Activated CD4-positive, alpha-beta memory T cell treated with anti-CD3 and anti-CD28 coated beads for 36 hours (primary cell): ENCODE measurements at regions not wholly inside any gene's neighbourhood (a gene's known extent, or its start where the extent isn't known, plus 50 kb on each side); places are given as distances from the start of the nearest gene placed in this dataset.

Experiments
- CTCF ChIA-PET: fragments of 350-600 bp; sonication (Branson Sonifier 250); formaldehyde crosslinking; loops from one replicate; lab custom pipeline; 2021; ENCODE audit warnings: antibody characterized with exemption, inconsistent platforms; lab: Charles Lee
- POLR2A ChIA-PET: fragments of 350-600 bp; sonication (Branson Sonifier 250); formaldehyde crosslinking; loops from one replicate; lab custom pipeline; 2021; ENCODE audit warnings: antibody characterized with exemption; lab: Charles Lee
- DNase-seq: peaks from one replicate; pipeline ENCODE4 v3.0.0-alpha.2; 2020
- H3K27ac Mint-ChIP-seq: one replicate; pipeline ENCODE4 v1.8.0; 2021; ENCODE audit warnings: mixed read lengths
- H3K27me3 Mint-ChIP-seq: one replicate; pipeline ENCODE4 v1.8.0; 2021; ENCODE audit warnings: mixed read lengths
- H3K36me3 Mint-ChIP-seq: one replicate; pipeline ENCODE4 v1.8.0; 2021; ENCODE audit warnings: mixed read lengths
- H3K4me1 Mint-ChIP-seq: one replicate; pipeline ENCODE4 v1.8.0; 2021; ENCODE audit warnings: low read depth, mixed read lengths
- H3K4me3 Mint-ChIP-seq: one replicate; pipeline ENCODE4 v1.8.0; 2021; ENCODE audit warnings: mild to moderate bottlenecking, mixed read lengths
- H3K9me3 Mint-ChIP-seq: one replicate; pipeline ENCODE4 v1.8.0; 2021; ENCODE audit warnings: mixed read lengths
- intact Hi-C: fragments of 100-400 bp; cut with micrococcal nuclease; formaldehyde crosslinking; loops from one replicate; pipeline ENCODE4 v1.15.1; 2023

DNA sequence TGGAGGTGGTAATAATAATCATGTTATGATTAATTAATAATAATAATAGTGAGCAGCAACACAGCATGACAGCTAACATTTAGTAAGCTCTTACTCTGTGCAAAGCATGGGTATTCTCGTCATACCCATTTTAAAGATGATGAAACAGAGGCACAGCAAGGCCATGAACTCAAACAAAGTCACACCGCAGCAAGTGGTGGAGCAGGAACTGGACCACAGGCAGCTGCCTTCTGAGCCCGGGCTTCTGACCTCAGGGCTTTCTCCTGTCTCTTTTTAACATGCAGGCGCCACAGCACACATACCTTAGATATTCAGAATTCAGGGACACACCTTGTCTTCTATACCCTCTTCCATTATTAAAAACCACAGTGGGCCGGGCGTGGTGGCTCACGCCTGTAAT is 50.7 kb upstream of the SPATA12 start:
- intact Hi-C loops = no loop called here
- H3K27me3 Mint-ChIP-seq = peaks cover 6% of the 10 kb centered on the region
- no peak overlapping the region for H3K4me3 Mint-ChIP-seq
- peaks cover 6% of the 10 kb centered on the region for H3K9me3 Mint-ChIP-seq
- DNase-seq = no peak
- H3K4me1 Mint-ChIP-seq = peaks cover 4% of the 10 kb centered on the region
- no peaks in the 10 kb centered on the region for H3K36me3 Mint-ChIP-seq
- CTCF ChIA-PET = no interaction called here
- POLR2A ChIA-PET = no interaction called here
- no peak overlapping the region for H3K27ac Mint-ChIP-seq

DNA sequence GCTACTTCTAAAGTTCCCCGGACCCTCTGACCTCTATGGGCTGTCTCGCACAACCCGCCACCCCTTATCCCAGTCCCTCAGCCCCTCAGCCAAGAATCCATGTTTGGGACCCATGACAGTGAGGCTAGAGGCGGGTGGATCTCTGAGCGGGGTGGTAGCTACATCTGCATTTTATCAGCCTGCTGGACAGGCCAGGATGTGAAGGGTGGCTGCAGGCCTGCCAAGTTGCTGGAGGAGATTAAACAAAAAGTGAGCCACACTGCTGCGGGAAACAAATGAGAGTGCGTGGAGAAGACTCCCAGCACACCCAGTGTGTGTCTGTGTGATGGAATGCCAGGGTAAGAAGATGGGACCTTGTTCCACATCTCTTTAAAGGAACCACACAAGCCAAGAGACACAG is 51.1 kb upstream of the SPATA12 start:
- no peak overlapping the region for H3K4me3 Mint-ChIP-seq
- ChIA-PET POLR2A (no interaction called here), CTCF (interaction anchor here (1.0 kb wide), 1 partner anchor 13 kb away, joined by 6 read pairs; no protein-coding TSS in a partner anchor)
- H3K27ac Mint-ChIP-seq = no peak overlapping the region
- intact Hi-C loops = no loop called here
- H3K36me3 Mint-ChIP-seq = no peaks in the 10 kb centered on the region
- peaks cover 7% of the 10 kb centered on the region for H3K27me3 Mint-ChIP-seq
- no peak for DNase-seq
- H3K9me3 Mint-ChIP-seq = peaks cover 6% of the 10 kb centered on the region
- H3K4me1 Mint-ChIP-seq = peaks cover 4% of the 10 kb centered on the region

DNA sequence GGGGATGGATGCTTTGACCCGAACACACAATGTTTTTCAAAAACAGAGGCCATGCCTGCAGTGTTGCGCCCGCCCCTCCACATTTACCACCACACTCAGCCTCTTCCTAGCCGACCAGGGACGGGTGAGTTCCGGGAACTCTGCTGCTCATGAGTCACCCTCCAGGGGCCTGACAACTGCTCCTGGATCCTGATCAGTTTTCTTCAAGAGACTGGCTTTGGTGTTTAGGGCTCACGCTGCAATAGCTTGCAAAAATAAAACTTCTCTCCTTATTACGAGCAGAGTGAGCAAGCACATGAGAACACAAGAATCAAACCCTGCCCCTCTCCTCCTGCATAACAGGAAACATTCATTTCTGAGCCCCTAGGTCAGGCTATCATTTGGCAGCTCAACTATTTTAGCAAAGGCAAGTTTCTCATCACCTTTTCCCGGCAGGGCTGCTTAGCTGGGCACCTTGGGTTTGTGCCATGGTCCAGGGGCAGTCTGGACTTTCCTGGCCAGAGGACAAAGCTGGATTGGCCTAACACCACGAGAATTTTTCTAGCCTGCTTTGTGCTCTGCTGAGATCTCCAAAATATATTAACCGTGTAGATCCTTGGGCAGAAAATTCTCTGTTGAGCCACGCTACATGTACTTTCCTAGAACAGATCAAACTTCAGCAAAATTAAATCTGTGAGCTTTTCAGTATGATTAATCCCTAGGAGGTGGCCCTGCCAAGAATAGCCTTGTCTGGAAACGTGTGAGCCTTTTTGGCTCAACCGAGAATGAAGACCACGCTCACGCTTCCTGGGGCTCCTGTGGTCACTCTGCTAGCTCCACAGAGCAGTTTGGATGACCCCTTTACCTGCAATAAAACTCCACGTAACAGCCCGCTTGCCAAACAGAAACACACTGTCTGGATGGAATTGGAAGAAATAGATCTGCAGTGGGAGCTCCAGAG is 52.7 kb upstream of the SPATA12 start:
- H3K36me3 Mint-ChIP-seq = no peaks in the 10 kb centered on the region
- H3K27me3 Mint-ChIP-seq = peaks cover 7% of the 10 kb centered on the region
- no peak overlapping the region for H3K27ac Mint-ChIP-seq
- H3K9me3 Mint-ChIP-seq = no peaks in the 10 kb centered on the region
- H3K4me1 Mint-ChIP-seq = peaks cover 4% of the 10 kb centered on the region
- DNase-seq = peak; percentile 39
- H3K4me3 Mint-ChIP-seq = no peak overlapping the region
- intact Hi-C loops = no loop called here
- CTCF ChIA-PET = interaction anchor here (0.6 kb wide), 1 partner anchor 73 kb away, joined by 4 read pairs; no protein-coding TSS in a partner anchor
- POLR2A ChIA-PET = interaction anchor here (0.6 kb wide), 1 partner anchor 8 kb away, joined by 3 read pairs; no protein-coding TSS in a partner anchor

DNA sequence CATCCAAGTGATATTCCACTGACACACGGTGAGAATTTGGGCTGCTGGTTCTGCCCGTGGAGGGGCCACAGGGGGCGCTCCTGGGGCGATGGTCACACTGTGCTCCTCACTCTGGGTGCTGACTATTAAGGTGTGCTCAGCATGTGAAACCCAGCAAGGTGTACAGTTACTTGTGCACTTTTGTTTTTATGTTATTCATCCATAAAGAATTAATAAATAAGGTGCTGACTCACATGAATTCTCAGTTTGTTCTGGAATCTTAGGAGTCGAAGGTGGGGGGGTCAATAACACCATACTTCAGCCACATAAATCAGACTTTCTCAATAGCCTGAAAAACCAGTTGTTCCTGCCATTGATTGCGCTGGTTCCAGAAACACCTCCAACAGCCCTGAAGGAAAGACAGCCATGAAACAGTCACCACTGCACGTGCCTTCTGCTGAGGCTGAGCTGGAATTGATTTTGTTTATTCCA is 53.5 kb upstream of the SPATA12 start:
- POLR2A ChIA-PET = no interaction called here
- CTCF ChIA-PET = no interaction called here
- peaks cover 4% of the 10 kb centered on the region for H3K4me1 Mint-ChIP-seq
- H3K4me3 Mint-ChIP-seq = no peak overlapping the region
- intact Hi-C loops = no loop called here
- H3K27ac Mint-ChIP-seq = no peak overlapping the region
- peaks cover 7% of the 10 kb centered on the region for H3K27me3 Mint-ChIP-seq
- no peak for DNase-seq
- H3K9me3 Mint-ChIP-seq = no peaks in the 10 kb centered on the region
- no peaks in the 10 kb centered on the region for H3K36me3 Mint-ChIP-seq

DNA sequence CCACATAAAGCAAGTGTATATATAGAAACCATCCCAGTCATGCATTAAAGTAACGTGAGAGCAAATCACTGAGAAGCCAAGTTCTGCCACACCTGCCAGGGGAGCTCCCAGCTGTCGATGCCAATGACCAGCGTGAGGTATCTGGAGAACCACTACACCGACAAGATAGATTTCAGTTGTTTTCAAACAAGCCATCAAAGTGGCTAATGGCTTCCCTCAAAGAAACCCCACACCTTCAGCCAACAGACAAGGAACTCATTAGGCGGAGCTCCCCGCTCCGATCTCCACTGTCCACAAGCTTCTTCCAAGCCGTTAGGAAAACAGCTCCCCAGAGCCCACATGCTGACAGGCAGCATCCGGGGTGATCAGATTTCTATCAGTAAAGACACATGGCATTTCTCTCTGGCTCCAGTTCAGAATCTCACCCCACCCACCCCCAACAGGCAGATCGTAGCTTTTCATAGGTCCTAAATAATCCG is 54.2 kb upstream of the SPATA12 start:
- no peak for DNase-seq
- intact Hi-C loops = no loop called here
- H3K27me3 Mint-ChIP-seq = peaks cover 7% of the 10 kb centered on the region
- no peaks in the 10 kb centered on the region for H3K9me3 Mint-ChIP-seq
- H3K27ac Mint-ChIP-seq = no peak overlapping the region
- no peak overlapping the region for H3K4me3 Mint-ChIP-seq
- CTCF ChIA-PET = interaction anchor here (2.1 to 2.8 kb wide), 2 partner anchors 11 to 17 kb away, joined by 9 to 23 read pairs; no protein-coding TSS in a partner anchor
- no peaks in the 10 kb centered on the region for H3K36me3 Mint-ChIP-seq
- POLR2A ChIA-PET = no interaction called here
- H3K4me1 Mint-ChIP-seq = peaks cover 4% of the 10 kb centered on the region

DNA sequence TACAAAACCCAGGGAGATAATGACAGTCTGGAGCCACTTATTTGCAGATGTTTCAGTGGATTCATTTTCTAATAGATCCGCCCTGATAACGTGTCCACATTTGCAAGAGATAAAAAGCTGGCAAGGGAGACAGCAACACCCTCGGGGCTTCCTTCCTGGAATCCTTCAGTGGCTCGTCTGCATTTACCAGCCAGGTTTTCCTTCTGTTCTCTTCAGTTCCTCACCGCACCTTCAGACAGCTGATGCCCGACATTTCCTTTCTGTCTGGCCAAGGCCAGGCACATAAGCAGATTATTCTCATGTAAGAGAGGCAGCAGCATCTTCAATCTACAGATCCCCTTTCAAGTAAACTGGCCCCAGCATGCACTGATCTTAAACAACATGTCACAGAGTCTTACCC is 56.2 kb upstream of the SPATA12 start:
- Mint-ChIP-seq H3K27ac (no peak overlapping the region), H3K4me3 (no peak overlapping the region), H3K9me3 (no peaks in the 10 kb centered on the region), H3K4me1 (peaks cover 4% of the 10 kb centered on the region), H3K27me3 (peaks cover 7% of the 10 kb centered on the region), H3K36me3 (no peaks in the 10 kb centered on the region)
- intact Hi-C loops = no loop called here
- POLR2A ChIA-PET = no interaction called here
- CTCF ChIA-PET = interaction anchor here (1.7 to 2.8 kb wide), 2 partner anchors 9 to 12 kb away, joined by 7 to 23 read pairs; no protein-coding TSS in a partner anchor
- no peak for DNase-seq

DNA sequence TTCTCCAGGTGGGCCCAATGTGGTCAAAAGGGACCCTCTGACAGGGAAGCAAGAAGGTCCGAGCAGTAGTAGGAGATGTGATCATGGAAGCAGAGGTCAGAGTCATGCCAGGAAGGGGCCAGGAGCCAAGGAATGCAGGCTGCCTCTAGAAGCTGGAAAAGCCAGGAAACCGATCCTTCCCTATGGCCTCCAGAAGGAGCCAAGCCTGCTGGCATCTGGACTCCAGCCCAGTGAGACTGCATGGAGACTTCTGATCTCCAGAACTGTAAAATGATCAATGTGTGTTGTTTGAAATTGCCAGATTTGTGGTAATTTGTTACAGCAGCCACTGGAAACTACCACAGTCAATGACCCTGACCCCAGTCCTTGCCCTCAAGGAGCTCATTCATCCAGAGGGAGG is 56.8 kb upstream of the SPATA12 start:
- CTCF ChIA-PET = interaction anchor here (1.7 to 2.8 kb wide), 2 partner anchors 8 to 11 kb away, joined by 7 to 23 read pairs; no protein-coding TSS in a partner anchor
- intact Hi-C loops = no loop called here
- DNase-seq = no peak
- POLR2A ChIA-PET = no interaction called here
- peaks cover 7% of the 10 kb centered on the region for H3K27me3 Mint-ChIP-seq
- no peaks in the 10 kb centered on the region for H3K36me3 Mint-ChIP-seq
- no peak overlapping the region for H3K27ac Mint-ChIP-seq
- peaks cover 4% of the 10 kb centered on the region for H3K4me1 Mint-ChIP-seq
- H3K4me3 Mint-ChIP-seq = no peak overlapping the region
- no peaks in the 10 kb centered on the region for H3K9me3 Mint-ChIP-seq

DNA sequence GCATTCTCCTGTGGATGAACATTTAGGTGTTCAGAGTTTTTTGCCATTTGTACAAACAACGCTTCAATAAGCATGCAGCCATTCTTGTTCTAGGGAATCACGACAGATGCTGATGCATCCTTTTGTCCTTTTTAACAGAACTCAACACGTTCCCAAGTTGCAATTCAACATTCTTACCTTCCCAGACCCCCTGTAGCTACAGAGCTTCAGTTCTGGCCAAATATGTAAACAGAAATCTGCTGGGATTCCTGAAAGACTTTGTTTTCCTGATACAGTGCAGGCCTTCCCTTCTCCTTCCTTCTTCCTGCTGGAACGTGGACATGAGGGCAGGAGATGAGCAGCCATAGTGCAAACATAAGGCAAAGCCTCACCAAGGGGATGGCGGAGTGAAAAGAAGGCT is 59.1 kb upstream of the SPATA12 start:
- DNase-seq = no peak
- peaks cover 4% of the 10 kb centered on the region for H3K27me3 Mint-ChIP-seq
- H3K27ac Mint-ChIP-seq = no peak overlapping the region
- no peaks in the 10 kb centered on the region for H3K4me1 Mint-ChIP-seq
- ChIA-PET POLR2A (no interaction called here), CTCF (interaction anchor here (1.1 kb wide), 1 partner anchor 268 kb away, joined by 3 read pairs; no protein-coding TSS in a partner anchor)
- H3K9me3 Mint-ChIP-seq = no peaks in the 10 kb centered on the region
- H3K36me3 Mint-ChIP-seq = no peaks in the 10 kb centered on the region
- intact Hi-C loops = no loop called here
- H3K4me3 Mint-ChIP-seq = no peak overlapping the region

DNA sequence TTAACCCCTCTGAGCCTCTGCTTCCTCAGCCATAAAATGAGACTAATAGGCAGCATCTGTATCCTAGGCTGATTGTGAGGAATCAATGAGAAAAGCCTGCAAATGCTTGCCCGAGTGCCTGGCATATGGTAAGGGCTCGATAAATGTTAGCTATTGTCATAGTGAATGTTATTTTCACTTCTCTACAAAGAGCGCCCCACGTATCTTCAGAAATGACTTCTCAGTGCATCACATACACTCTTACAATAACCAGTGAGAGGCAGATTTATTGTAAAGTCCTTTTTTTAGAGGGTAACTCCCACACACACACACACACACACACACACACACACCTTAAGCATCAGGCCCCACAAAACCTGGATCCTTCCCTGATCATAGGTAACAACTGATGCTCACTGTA is 60.5 kb upstream of the SPATA12 start:
- Mint-ChIP-seq H3K4me1 (peaks cover 3% of the 10 kb centered on the region), H3K27ac (no peak overlapping the region), H3K36me3 (no peaks in the 10 kb centered on the region), H3K27me3 (peaks cover 4% of the 10 kb centered on the region), H3K4me3 (no peak overlapping the region), H3K9me3 (no peaks in the 10 kb centered on the region)
- intact Hi-C loops = no loop called here
- CTCF ChIA-PET = interaction anchor here (4.5 kb wide), 1 partner anchor 12 kb away, joined by 21 read pairs; no protein-coding TSS in a partner anchor
- POLR2A ChIA-PET = interaction anchor here (0.6 kb wide), 1 partner anchor 8 kb away, joined by 3 read pairs; no protein-coding TSS in a partner anchor
- DNase-seq = no peak

DNA sequence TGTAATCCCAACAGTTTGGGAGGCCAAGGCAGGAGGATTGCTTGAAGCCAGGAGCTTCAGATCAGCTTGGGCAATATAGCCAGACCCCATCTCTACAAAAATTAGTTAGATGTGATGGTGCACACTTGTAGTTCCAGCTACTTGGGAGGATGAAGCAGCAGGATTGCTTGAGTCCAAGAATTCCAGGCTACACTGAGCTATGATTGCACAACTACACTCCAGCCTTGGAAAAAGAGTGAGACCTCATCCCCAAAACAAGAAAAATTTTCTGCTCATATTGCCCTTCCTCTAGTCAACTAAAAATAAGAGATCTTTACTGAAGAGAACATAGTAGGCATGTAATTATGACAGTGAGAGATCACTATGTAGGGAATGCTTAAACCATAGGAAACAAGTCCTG is 60.9 kb upstream of the SPATA12 start:
- intact Hi-C loops = no loop called here
- Mint-ChIP-seq H3K27me3 (peaks cover 4% of the 10 kb centered on the region), H3K36me3 (no peaks in the 10 kb centered on the region), H3K4me1 (peaks cover 3% of the 10 kb centered on the region), H3K27ac (no peak overlapping the region), H3K4me3 (no peak overlapping the region), H3K9me3 (no peaks in the 10 kb centered on the region)
- CTCF ChIA-PET = interaction anchor here (0.6 to 4.5 kb wide), 3 partner anchors 11 to 297 kb away, joined by 3 to 21 read pairs (median 7); no protein-coding TSS in a partner anchor
- POLR2A ChIA-PET = no interaction called here
- DNase-seq = no peak

DNA sequence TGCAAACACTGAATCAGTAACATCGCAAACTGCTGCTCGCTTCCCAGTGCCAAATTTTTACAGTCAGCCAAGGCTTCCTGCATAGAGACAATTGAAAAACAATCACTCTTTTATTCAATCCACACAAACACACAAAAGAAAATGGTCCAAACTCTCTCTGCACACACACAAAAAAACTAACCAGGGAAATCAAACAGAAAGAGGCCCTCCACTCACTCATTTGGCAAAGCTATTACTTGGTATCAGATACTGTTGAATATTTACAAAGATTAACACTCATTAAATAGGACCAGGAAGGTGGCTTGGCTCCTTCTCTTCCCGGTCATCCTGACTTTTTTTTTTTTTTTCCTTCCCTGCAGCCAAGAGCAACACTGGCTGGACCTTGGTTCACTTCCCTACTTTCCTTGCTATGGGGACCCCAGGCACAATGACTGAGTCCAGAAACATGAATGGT is 62.4 kb upstream of the SPATA12 start:
- CTCF ChIA-PET = interaction anchor here (4.5 kb wide), 1 partner anchor 10 kb away, joined by 21 read pairs; no protein-coding TSS in a partner anchor
- H3K4me3 Mint-ChIP-seq = no peak overlapping the region
- DNase-seq = no peak
- POLR2A ChIA-PET = no interaction called here
- no peak overlapping the region for H3K27ac Mint-ChIP-seq
- H3K27me3 Mint-ChIP-seq = no peaks in the 10 kb centered on the region
- peaks cover 3% of the 10 kb centered on the region for H3K4me1 Mint-ChIP-seq
- intact Hi-C loops = no loop called here
- H3K9me3 Mint-ChIP-seq = no peaks in the 10 kb centered on the region
- no peaks in the 10 kb centered on the region for H3K36me3 Mint-ChIP-seq

DNA sequence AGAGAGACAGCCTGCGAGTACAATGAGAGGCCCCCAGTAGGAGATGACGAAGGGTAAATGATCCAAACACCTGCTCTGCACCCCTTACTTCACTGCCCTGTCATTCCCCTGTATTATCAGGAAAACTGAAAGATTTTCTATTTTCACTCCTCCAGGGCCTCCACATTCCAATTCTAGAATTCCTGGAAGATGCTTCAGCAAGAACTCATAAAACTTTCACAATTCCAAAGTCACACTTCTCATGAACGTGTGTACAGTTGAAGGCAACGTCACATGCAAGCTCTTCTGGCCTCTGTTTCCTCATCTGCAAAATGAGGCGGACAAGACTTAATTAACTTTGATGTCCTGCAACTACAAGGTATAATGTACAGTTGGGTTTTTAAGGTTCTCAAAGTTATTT is 62.8 kb upstream of the SPATA12 start:
- ChIA-PET CTCF (interaction anchor here (4.5 kb wide), 1 partner anchor 9 kb away, joined by 21 read pairs; no protein-coding TSS in a partner anchor), POLR2A (no interaction called here)
- Mint-ChIP-seq H3K36me3 (no peaks in the 10 kb centered on the region), H3K27me3 (no peaks in the 10 kb centered on the region), H3K4me3 (no peak overlapping the region), H3K9me3 (no peaks in the 10 kb centered on the region), H3K4me1 (peaks cover 3% of the 10 kb centered on the region), H3K27ac (no peak overlapping the region)
- intact Hi-C loops = no loop called here
- no peak for DNase-seq
